GM19240 (cell line): ENCODE measurements at regions not wholly inside any gene's neighbourhood (a gene's known extent, or its start where the extent isn't known, plus 50 kb on each side); places are given as distances from the start of the nearest gene placed in this dataset.

Experiments used
- DNase-seq: peaks from one replicate; pipeline ENCODE4 v3.0.0; 2011; ENCODE audit warnings: low spot score; ENCODE audit not compliant: insufficient read length

GRCh38 chr15:85306946-85307686 is 73.3 kb upstream of the AKAP13 start:
- no peak for DNase-seq

GRCh38 chr15:85307687-85308045 is 72.7 kb upstream of the AKAP13 start:
- no peak for DNase-seq

GRCh38 chr15:85311647-85312046 is 68.8 kb upstream of the AKAP13 start:
- DNase-seq: no peak

- DNase-seq: no peak
Measured at GRCh38 chr15:85312486-85312885, 67.9 kb upstream of the AKAP13 start.

GRCh38 chr15:85312929-85313331 is 67.5 kb upstream of the AKAP13 start:
- DNase-seq: no peak

GRCh38 chr15:85313339-85313738 is 67.1 kb upstream of the AKAP13 start:
- DNase-seq: no peak

GRCh38 chr15:85314146-85314545 is 66.3 kb upstream of the AKAP13 start:
- no peak for DNase-seq

GRCh38 chr15:85314633-85315032 is 65.8 kb upstream of the AKAP13 start:
- no peak for DNase-seq

- no peak for DNase-seq
Measured at GRCh38 chr15:85316244-85316934, 64.0 kb upstream of the AKAP13 start.

- no peak for DNase-seq
Measured at GRCh38 chr15:85318048-85318731, 62.2 kb upstream of the AKAP13 start.

GRCh38 chr15:85318732-85319076 is 61.7 kb upstream of the AKAP13 start:
- no peak for DNase-seq

GRCh38 chr15:85324202-85324601 is 56.2 kb upstream of the AKAP13 start:
- no peak for DNase-seq

GRCh38 chr15:85325834-85326233 is 54.6 kb upstream of the AKAP13 start:
- no peak for DNase-seq

GRCh38 chr15:85326291-85326690 is 54.1 kb upstream of the AKAP13 start:
- DNase-seq: no peak

- no peak for DNase-seq
Measured at GRCh38 chr15:85327820-85328219, 52.6 kb upstream of the AKAP13 start.

- peak; percentile 48 for DNase-seq
Measured at GRCh38 chr15:85329561-85330422, 50.6 kb upstream of the AKAP13 start.
